Mesendoderm (in vitro differentiated cells): ENCODE measurements at regions not wholly inside any gene's neighbourhood (a gene's known extent, or its start where the extent isn't known, plus 50 kb on each side); places are given as distances from the start of the nearest gene placed in this dataset.
"Not testable (repeated sequence)": the region's sequence is repeated elsewhere in the genome, so short reads cannot be mapped to it uniquely, and the experiment has no call there.

ENCODE experiments used
- DNase-seq: peaks from one replicate; pipeline ENCODE4 v3.0.0; 2013
- H2AK5ac ChIP-seq: 2 replicates; pipeline ENCODE4 v1.6.1; 2013; ENCODE audit warnings: low read length, inconsistent platforms
- H2BK120ac ChIP-seq: 2 replicates; pipeline ENCODE4 v1.6.1; 2013; ENCODE audit warnings: low read depth, mild to moderate bottlenecking, low read length, moderate library complexity, mixed read lengths
- H2BK15ac ChIP-seq: replicated peaks from 2 replicates; pipeline ENCODE4 v1.6.1; 2013; ENCODE audit warnings: low read depth, mild to moderate bottlenecking, moderate library complexity
- H2BK5ac ChIP-seq: 2 replicates; pipeline ENCODE4 v1.6.1; 2013; ENCODE audit warnings: low read length, inconsistent platforms
- H3K18ac ChIP-seq: 2 replicates; pipeline ENCODE4 v1.6.1; 2013; ENCODE audit warnings: mild to moderate bottlenecking, low read length, mixed read lengths
- H3K23ac ChIP-seq: one replicate; pipeline ENCODE4 v1.6.1; 2013; ENCODE audit warnings: low read length
- H3K27ac ChIP-seq: 2 replicates; pipeline ENCODE4 v1.5.1; 2013; ENCODE audit warnings: low read depth, mild to moderate bottlenecking, inconsistent platforms, low read length, moderate library complexity
- H3K27me3 ChIP-seq: 2 replicates; pipeline ENCODE4 v1.6.1; 2013; ENCODE audit warnings: low read length, control low read depth, mild to moderate bottlenecking, inconsistent platforms; ENCODE audit not compliant: insufficient read depth, poor library complexity
- H3K36me3 ChIP-seq: 2 replicates; pipeline ENCODE4 v1.6.1; 2013; ENCODE audit warnings: low read length, inconsistent platforms; ENCODE audit not compliant: control insufficient read depth, insufficient read depth
- H3K4ac ChIP-seq: one replicate; pipeline ENCODE4 v1.6.1; 2013; ENCODE audit warnings: low read depth, mild to moderate bottlenecking, low read length, moderate library complexity
- H3K4me1 ChIP-seq: 2 replicates; pipeline ENCODE4 v1.6.1; 2013; ENCODE audit warnings: low read depth, low read length, inconsistent platforms; ENCODE audit not compliant: control insufficient read depth
- H3K4me2 ChIP-seq: 2 replicates; pipeline ENCODE4 v1.6.1; 2013; ENCODE audit warnings: low read length
- H3K4me3 ChIP-seq: 2 replicates; pipeline ENCODE4 v1.5.1; 2013; ENCODE audit warnings: mild to moderate bottlenecking, low read length
- H3K56ac ChIP-seq: one replicate; pipeline ENCODE4 v1.6.1; 2013; ENCODE audit warnings: low read length
- H3K79me1 ChIP-seq: 2 replicates; pipeline ENCODE4 v1.6.1; 2013; ENCODE audit warnings: low read length, inconsistent platforms
- H3K79me2 ChIP-seq: 2 replicates; pipeline ENCODE4 v1.6.1; 2013; ENCODE audit warnings: mild to moderate bottlenecking, low read length; ENCODE audit not compliant: control insufficient read depth, insufficient read depth
- H3K9ac ChIP-seq: 2 replicates; pipeline ENCODE4 v1.6.1; 2013; ENCODE audit warnings: low read length, inconsistent platforms
- H4K5ac ChIP-seq: one replicate; pipeline ENCODE4 v1.6.1; 2013; ENCODE audit warnings: low read length
- H4K8ac ChIP-seq: one replicate; pipeline ENCODE4 v1.6.1; 2013; ENCODE audit warnings: low read depth, mild to moderate bottlenecking, control low read depth, low read length, moderate library complexity
- WGBS: extraction: QIAGEN DNeasy Blood & Tissue Kit; methylation state at CpG from one replicate; pipeline ENCODE4 v1.1.7; 2013; ENCODE audit warnings: low lambda C conversion rate, missing lambda C conversion rate; ENCODE audit not compliant: insufficient coverage; ENCODE audit errors: extremely low coverage; 5-methylcytosine and 5-hydroxymethylcytosine counted together

GRCh38 chr6:80586242-80586641, 479.8 kb downstream of the BCKDHB start:
- Histone ChIP-seq H3K79me2 (no peaks in the 10 kb centered on the region), H2BK120ac (no peak overlapping the region), H2AK5ac (no peak overlapping the region), H4K5ac (no peak overlapping the region), H3K9ac (no peak overlapping the region), H3K4me3 (no peak overlapping the region), H3K18ac (no peak overlapping the region), H3K27ac (no peak overlapping the region), H3K4me2 (no peak overlapping the region), H4K8ac (no peak overlapping the region), H2BK15ac (no peak overlapping the region), H3K79me1 (no peaks in the 10 kb centered on the region), H3K4ac (no peak overlapping the region), H3K23ac (no peak overlapping the region), H3K4me1 (no peaks in the 10 kb centered on the region), H2BK5ac (no peak overlapping the region), H3K36me3 (no peaks in the 10 kb centered on the region), H3K27me3 (no peaks in the 10 kb centered on the region), H3K56ac (no peak overlapping the region)
- DNase-seq: no peak

- no peaks in the 10 kb centered on the region for H3K79me1 ChIP-seq
- H3K4me2 ChIP-seq: no peak overlapping the region
- no peak overlapping the region for H3K4ac ChIP-seq
- H3K4me3 ChIP-seq: no peak overlapping the region
- H3K18ac ChIP-seq: no peak overlapping the region
- no peaks in the 10 kb centered on the region for H3K36me3 ChIP-seq
- no peaks in the 10 kb centered on the region for H3K4me1 ChIP-seq
- H4K5ac ChIP-seq: no peak overlapping the region
- no peak overlapping the region for H3K9ac ChIP-seq
- H2BK5ac ChIP-seq: no peak overlapping the region
- no peaks in the 10 kb centered on the region for H3K27me3 ChIP-seq
- H4K8ac ChIP-seq: no peak overlapping the region
- WGBS: 100% methylated on average over 1 of the region's 2 CpGs
- no peak overlapping the region for H3K56ac ChIP-seq
- H3K27ac ChIP-seq: no peak overlapping the region
- H2BK15ac ChIP-seq: no peak overlapping the region
- H2AK5ac ChIP-seq: no peak overlapping the region
- H2BK120ac ChIP-seq: no peak overlapping the region
- DNase-seq: no peak
- no peaks in the 10 kb centered on the region for H3K79me2 ChIP-seq
- no peak overlapping the region for H3K23ac ChIP-seq
Measured at GRCh38 chr6:80579391-80580023, 473.0 kb downstream of the BCKDHB start.

- not testable (repeated sequence) for DNase-seq
Measured at GRCh38 chr6:80573320-80573719, 466.8 kb downstream of the BCKDHB start.

GRCh38 chr6:80566361-80566760, 459.9 kb downstream of the BCKDHB start:
- Histone ChIP-seq H3K9ac (no peak overlapping the region), H2BK5ac (no peak overlapping the region), H3K79me1 (no peaks in the 10 kb centered on the region), H3K4ac (no peak overlapping the region), H3K4me3 (no peak overlapping the region), H3K56ac (no peak overlapping the region), H3K23ac (no peak overlapping the region), H3K18ac (no peak overlapping the region), H3K4me1 (no peaks in the 10 kb centered on the region), H3K79me2 (no peaks in the 10 kb centered on the region), H4K5ac (no peak overlapping the region), H3K36me3 (no peaks in the 10 kb centered on the region), H3K27ac (no peak overlapping the region), H4K8ac (no peak overlapping the region), H2AK5ac (no peak overlapping the region), H3K4me2 (no peak overlapping the region), H2BK120ac (no peak overlapping the region), H2BK15ac (no peak overlapping the region), H3K27me3 (no peaks in the 10 kb centered on the region)
- WGBS: no CpG with 5 or more reads among the region's 1 CpG
- DNase-seq: no peak

More at GRCh38 chr6:80573320-80573719, 466.8 kb downstream of the BCKDHB start:
- H3K56ac ChIP-seq, H3K4ac ChIP-seq, H3K4me1 ChIP-seq, H2BK5ac ChIP-seq, H2BK15ac ChIP-seq, H3K27me3 ChIP-seq, H3K18ac ChIP-seq, H3K9ac ChIP-seq, H3K27ac ChIP-seq, H3K36me3 ChIP-seq, H4K5ac ChIP-seq, H3K4me3 ChIP-seq, H3K23ac ChIP-seq, H2AK5ac ChIP-seq, H3K79me1 ChIP-seq, H3K79me2 ChIP-seq, H4K8ac ChIP-seq, H3K4me2 ChIP-seq, H2BK120ac ChIP-seq: not testable (repeated sequence)
- WGBS: no CpG with 5 or more reads among the region's 15 CpGs

GRCh38 chr6:80553071-80553740, 446.7 kb downstream of the BCKDHB start:
- no peak for DNase-seq
- Histone ChIP-seq H3K18ac (no peak overlapping the region), H3K9ac (no peak overlapping the region), H3K56ac (no peak overlapping the region), H3K4me2 (no peak overlapping the region), H3K4me1 (no peaks in the 10 kb centered on the region), H3K27ac (no peak overlapping the region), H3K23ac (no peak overlapping the region), H2BK5ac (no peak overlapping the region), H3K79me1 (no peaks in the 10 kb centered on the region), H2BK120ac (no peak overlapping the region), H3K27me3 (no peaks in the 10 kb centered on the region), H4K5ac (no peak overlapping the region), H2AK5ac (no peak overlapping the region), H3K79me2 (no peaks in the 10 kb centered on the region), H4K8ac (no peak overlapping the region), H3K36me3 (no peaks in the 10 kb centered on the region), H3K4ac (no peak overlapping the region), H2BK15ac (no peak overlapping the region), H3K4me3 (no peak overlapping the region)
- WGBS: no CpG with 5 or more reads among the region's 5 CpGs

GRCh38 chr6:80550748-80551147, 444.3 kb downstream of the BCKDHB start:
- H3K23ac ChIP-seq: no peak overlapping the region
- H2AK5ac ChIP-seq: no peak overlapping the region
- H3K18ac ChIP-seq: no peak overlapping the region
- no peak overlapping the region for H3K4me2 ChIP-seq
- H3K36me3 ChIP-seq: no peaks in the 10 kb centered on the region
- no peaks in the 10 kb centered on the region for H3K27me3 ChIP-seq
- H2BK5ac ChIP-seq: no peak overlapping the region
- H2BK15ac ChIP-seq: no peak overlapping the region
- H3K27ac ChIP-seq: no peak overlapping the region
- H3K79me1 ChIP-seq: no peaks in the 10 kb centered on the region
- no peak overlapping the region for H3K56ac ChIP-seq
- H3K9ac ChIP-seq: no peak overlapping the region
- no peak overlapping the region for H2BK120ac ChIP-seq
- WGBS: no CpG with 5 or more reads among the region's 4 CpGs
- H4K8ac ChIP-seq: no peak overlapping the region
- no peaks in the 10 kb centered on the region for H3K79me2 ChIP-seq
- H3K4ac ChIP-seq: no peak overlapping the region
- no peak overlapping the region for H4K5ac ChIP-seq
- H3K4me3 ChIP-seq: no peak overlapping the region
- H3K4me1 ChIP-seq: no peaks in the 10 kb centered on the region
- peak; percentile 30 for DNase-seq
